ENCODE measurements at regions not wholly inside any gene's neighbourhood (a gene's known extent, or its start where the extent isn't known, plus 50 kb on each side); places are given as distances from the start of the nearest gene placed in this dataset.

DNA sequence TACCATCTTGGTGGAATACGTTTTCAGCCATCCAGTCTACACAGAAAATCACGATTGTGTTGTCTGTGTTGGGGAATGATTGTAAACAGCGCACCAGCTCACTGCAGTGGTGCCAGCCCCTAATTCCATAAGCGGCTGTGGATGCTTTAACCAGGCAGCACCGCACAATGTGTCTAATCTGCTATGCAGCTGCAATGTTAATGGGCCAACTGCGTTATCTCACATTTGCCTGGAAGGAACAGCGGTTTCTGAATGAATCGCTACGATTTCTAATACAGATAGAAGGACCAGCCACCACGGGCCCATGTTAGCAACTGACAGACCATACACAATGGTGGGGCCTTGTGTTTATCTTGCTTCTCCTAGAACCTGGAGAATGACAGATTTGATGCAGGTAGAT lies 384.5 kb upstream of the KIRREL3 start:
- ATAC-seq (ENCODE audit: low FRiP score) = no peak
- TF ChIP-seq, protein P1, sequence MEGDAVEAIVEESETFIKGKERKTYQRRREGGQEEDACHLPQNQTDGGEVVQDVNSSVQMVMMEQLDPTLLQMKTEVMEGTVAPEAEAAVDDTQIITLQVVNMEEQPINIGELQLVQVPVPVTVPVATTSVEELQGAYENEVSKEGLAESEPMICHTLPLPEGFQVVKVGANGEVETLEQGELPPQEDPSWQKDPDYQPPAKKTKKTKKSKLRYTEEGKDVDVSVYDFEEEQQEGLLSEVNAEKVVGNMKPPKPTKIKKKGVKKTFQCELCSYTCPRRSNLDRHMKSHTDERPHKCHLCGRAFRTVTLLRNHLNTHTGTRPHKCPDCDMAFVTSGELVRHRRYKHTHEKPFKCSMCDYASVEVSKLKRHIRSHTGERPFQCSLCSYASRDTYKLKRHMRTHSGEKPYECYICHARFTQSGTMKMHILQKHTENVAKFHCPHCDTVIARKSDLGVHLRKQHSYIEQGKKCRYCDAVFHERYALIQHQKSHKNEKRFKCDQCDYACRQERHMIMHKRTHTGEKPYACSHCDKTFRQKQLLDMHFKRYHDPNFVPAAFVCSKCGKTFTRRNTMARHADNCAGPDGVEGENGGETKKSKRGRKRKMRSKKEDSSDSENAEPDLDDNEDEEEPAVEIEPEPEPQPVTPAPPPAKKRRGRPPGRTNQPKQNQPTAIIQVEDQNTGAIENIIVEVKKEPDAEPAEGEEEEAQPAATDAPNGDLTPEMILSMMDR (IDR thresholded peaks at IDR 0.05) = no peak
- DNase-seq (ENCODE audit: low spot score) = no peak

DNA sequence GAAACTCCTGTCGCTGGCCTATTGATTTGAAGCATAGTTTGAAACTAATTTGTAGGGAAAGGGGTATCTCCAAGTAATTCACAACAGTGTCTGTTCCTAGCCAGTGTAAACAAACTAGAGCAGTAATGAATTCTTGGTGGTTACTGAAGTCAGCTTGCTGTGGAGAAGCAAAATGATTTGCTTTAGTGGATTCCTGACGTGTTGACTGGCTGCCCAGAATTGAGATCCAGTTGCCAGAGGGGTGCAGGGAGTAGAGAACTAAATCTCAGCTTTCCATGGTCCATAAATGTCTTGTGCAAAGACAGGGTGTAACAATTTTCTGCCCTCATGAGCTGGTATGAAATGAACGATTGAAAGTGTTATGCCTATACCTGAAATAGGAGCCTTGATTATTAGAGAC lies 382.5 kb upstream of the KIRREL3 start:
- DNase-seq (ENCODE audit: low spot score) (no peak), ATAC-seq (ENCODE audit: low FRiP score) (no peak)
- TF ChIP-seq, protein P1 (IDR thresholded peaks at IDR 0.05) = no peak

DNA sequence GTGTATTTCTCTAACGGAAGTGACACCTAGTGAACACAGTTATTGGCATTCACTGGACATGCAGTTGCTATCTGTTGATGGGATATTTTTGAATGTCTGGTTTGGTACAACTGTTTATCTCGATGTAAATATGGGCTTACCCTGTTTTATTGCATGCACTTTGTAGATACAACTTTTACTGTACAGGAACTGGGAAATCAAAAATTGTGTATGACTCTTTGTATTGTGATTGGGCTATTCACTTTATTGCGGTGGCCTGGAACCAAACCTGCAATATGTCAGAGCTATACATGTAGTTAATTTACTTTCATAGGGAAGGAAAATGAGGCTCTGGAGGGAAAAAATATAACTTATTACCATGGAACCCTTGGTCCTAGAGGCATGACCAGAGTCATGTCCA lies 380.7 kb upstream of the KIRREL3 start:
- no peak for ATAC-seq (ENCODE audit: low FRiP score)
- DNase-seq (ENCODE audit: low spot score) = no peak
- TF ChIP-seq, protein P1 (IDR thresholded peaks at IDR 0.05) = no peak

DNA sequence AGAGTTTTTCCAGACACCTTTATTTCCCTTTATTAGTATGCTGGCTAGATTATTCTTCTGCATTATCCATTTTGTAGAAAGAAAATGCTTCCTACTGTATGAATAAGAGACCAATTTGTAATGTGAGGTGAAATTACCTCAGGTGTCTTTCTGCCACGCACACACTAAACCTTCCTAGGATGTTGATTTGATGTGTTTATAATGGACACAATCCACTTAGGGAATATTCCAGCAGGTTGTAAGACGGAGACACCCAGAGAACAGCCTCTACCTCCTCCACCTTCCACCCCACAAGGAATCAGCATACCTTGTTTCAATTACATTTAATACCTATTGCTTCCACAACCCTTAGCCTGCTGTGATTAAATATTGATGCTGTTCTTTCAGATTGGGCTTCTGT lies 379.1 kb upstream of the KIRREL3 start:
- no peak for ATAC-seq (ENCODE audit: low FRiP score)
- TF ChIP-seq, protein P1 (IDR thresholded peaks at IDR 0.05) = no peak

DNA sequence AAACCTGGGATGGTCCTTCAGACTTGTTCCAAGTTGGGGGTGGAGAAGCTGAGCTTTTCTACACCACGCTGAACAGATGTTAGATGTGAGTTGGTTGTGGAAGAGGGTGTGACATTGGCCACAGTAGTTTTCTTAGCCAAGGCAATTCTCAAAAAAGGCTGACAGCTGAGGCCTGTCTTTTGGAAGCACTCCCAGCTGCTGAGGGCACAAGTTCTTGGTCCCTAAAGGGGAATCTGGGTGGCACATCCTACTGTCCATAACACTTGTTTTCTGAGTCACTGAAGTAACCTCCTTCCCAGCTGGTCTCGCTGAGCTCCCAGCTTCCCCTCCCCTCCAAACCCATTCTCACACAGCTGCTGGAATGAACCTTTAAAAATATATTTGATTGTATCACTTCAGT lies 375.7 kb upstream of the KIRREL3 start:
- TF ChIP-seq, protein P1 (IDR thresholded peaks at IDR 0.05) = no peak
- no peak for ATAC-seq (ENCODE audit: low FRiP score)
- DNase-seq (ENCODE audit: low spot score) = no peak

More for the DNA sequence above, 379.1 kb upstream of the KIRREL3 start:
- no peak for DNase-seq (ENCODE audit: low spot score)

DNA sequence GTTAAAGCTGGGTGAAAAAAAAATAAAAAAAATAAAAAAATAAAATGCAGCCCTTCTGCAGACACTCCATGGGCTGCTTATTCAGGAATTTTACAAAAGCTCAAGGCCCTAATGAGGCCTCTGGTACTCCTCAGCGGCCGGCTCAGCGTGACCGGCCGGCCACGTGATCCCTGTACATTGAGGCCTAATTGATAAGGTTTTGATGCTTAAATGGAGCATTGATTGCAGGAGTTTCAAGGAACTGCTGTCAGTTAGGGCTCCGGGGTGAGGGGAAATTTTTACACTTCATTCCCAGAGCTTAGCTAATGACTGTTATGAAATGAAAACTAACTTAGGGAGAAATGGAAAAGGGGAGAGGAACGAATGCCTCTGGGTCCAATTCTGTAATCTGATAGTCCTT lies 368.8 kb upstream of the KIRREL3 start:
- no peak for ATAC-seq (ENCODE audit: low FRiP score)
- DNase-seq (ENCODE audit: low spot score) = no peak
- TF ChIP-seq, protein P1 (IDR thresholded peaks at IDR 0.05) = no peak

DNA sequence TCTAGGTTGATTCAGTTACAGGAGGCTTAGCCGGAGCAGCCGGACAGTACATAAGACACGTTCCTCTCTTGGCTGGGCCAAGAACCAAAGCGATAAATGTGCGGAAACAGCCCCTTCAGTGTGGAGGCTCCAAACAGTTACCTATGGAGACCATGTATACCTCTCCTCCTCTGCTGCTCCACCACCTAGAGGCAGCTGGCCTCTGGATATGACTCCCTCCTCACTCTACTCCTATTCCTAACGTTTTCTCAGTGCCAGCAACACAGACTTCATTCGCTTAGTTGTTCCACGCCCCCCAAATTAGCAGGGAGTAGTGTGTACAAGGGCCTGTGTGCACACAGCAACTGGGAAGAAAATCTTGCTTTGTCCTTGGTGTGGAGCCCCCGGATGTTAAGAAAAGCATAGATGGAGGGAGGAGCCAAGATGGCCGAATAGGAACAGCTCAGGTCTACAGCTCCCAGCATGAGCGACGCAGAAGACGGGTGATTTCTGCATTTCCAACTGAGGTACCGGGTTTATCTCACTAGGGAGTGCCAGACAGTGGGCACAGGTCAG lies 362.3 kb upstream of the KIRREL3 start:
- DNase-seq (ENCODE audit: low spot score) (no peak), ATAC-seq (ENCODE audit: low FRiP score) (no peak)
- TF ChIP-seq, protein P1 (IDR thresholded peaks at IDR 0.05) = no peak

Data from omental fat pad (tissue), 3 donors.